Amygdala (tissue), 56 donors: ENCODE measurements at regions not wholly inside any gene's neighbourhood (a gene's known extent, or its start where the extent isn't known, plus 50 kb on each side); places are given as distances from the start of the nearest gene placed in this dataset.
"Not testable (repeated sequence)": the region's sequence is repeated elsewhere in the genome, so short reads cannot be mapped to it uniquely, and the experiment has no call there.

Experiments
- DNase-seq, 56 donors: peaks; one replicate each; lab custom pipeline; 2025; lab: John Stamatoyannopoulos, UW

DNA sequence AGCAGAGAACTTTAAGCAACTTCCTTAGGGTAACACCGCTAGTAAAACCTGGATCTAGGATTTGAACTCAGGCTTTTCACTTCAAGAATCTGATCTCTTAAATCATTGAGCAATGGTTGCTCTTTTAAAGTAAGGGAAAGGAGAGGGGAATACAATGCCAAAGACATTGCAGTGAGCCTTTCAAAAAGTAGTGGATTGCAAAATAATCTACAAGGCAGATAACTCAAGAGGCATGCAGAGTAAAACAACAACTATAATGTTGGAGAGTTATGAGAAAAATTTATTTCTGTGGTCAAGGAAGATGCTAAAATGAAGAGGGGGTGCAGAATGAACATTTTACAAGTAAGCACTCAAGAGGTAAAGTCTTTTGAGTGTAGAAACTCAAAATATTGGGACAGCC is 432.6 kb downstream of the C12orf50 start:
- DNase-seq = no peak

- DNase-seq = no peak
Observed at GRCh38 chr12:87596134-87596533, 433.1 kb downstream of the C12orf50 start.

DNA sequence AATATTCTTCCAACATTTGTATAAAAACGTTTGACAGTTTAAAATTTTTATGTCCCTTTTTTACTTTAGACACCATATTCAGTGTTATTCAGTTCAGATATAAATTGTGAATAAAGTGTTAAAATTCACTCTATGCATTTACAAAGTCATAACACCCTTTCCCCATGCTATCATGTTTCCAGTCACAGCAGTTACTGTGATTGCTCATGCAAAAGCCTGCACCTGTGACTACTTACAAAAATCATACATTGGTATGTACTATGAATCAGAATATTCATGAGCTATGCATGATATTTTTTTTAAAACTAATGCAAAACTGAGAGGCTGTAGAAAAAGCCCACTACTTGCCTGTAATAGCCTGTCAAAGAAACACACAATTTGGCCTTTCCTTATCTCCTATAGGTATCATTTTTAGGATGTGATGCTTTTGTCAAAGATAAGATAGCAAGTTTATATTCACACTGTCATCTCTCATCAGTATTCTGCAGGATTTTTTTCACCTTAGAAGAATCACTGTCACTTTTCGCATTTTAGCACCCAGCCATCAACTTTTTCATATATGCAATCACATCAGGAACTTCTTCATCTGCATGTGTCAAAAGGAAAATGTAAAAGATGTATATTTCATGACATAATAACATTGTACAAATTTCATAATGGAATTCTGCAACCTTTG is 443.2 kb downstream of the C12orf50 start:
- no peak for DNase-seq

GRCh38 chr12:87579091-87579490 is 450.1 kb downstream of the C12orf50 start:
- DNase-seq = not testable (repeated sequence)

- no peak for DNase-seq
Observed at GRCh38 chr12:87575906-87576305, 453.3 kb downstream of the C12orf50 start.

DNA sequence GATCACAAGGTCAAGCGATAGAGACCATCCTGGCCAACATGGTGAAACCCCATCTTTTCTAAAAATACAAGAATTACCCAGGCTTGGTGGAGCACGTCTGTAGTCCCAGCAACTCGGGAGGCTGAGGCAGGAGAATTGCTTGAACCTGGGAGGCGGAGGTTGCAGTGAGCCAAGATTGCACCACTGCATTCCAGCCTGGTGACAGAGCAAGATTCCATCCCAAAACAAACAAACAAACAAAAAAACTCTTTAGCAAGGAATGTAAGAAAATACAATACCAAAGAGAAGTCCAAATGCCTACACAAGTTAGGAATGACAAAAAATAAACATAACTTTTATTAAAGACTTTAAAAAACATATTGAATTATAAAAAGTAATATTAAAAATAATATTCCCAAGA is 462.3 kb downstream of the C12orf50 start:
- not testable (repeated sequence) for DNase-seq

DNA sequence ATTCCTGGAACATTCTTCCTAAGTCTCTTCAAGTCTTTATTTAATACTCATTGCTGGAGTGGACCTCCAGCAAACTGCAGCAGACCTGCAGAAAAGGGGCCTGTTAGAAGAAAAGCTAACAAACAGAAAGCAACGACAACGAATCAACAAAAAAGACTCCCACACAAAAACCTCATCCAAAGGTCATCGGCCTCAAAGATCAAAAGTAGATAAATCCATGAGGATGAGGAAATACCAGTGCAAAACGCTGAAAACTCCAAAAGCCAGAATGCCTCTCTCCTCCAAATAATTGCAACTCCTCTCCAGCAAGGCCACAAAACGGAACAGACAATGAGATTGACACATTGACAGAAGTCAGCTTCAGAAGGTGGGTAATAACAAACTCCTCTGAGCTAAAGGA is 472.2 kb downstream of the C12orf50 start:
- no peak for DNase-seq

DNA sequence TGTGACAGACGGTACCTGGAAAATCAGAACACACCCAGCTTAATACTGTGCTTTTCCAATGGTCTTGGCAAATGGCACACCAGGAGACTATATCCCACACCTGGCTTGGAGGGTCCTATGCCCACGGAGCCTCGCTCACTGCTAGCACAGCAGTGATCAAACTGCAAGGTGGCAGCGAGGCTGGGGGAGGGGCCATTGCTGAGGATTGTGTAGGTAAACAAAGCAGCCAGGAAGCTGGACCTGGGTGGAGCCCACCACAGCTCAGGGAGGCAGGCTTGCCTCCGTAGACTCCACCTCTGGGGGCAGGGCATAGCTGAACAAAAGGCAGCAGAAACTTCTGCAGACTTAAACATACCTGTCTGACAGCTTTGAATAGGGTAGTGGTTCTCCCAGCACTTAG is 498.0 kb downstream of the C12orf50 start:
- DNase-seq = not testable (repeated sequence)

GRCh38 chr12:87529413-87529812 is 499.8 kb downstream of the C12orf50 start:
- DNase-seq = no peak

GRCh38 chr12:87520968-87521367 is 508.2 kb downstream of the C12orf50 start:
- no peak for DNase-seq

- no peak for DNase-seq
Observed at GRCh38 chr12:87518481-87518880, 510.7 kb downstream of the C12orf50 start.

DNA sequence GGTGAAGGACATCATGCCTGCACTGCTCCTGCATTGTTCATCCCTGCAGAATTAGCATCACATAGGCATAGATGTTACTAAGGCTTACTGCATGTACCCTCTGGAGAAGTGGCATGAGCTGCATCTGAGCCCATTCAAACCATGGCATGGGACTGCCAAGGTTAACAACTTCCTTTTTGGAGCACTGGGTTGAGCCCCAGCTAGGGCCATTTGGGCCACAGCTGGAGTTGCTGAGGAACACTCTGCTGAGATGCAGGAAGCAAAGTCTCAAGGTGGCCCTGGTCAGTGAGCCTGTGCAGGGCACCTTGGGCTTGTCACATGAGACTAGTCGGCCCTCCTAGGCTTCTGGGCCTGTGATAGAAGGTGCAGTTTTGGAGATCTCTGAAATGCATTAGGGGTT is 511.2 kb downstream of the C12orf50 start:
- no peak for DNase-seq

DNA sequence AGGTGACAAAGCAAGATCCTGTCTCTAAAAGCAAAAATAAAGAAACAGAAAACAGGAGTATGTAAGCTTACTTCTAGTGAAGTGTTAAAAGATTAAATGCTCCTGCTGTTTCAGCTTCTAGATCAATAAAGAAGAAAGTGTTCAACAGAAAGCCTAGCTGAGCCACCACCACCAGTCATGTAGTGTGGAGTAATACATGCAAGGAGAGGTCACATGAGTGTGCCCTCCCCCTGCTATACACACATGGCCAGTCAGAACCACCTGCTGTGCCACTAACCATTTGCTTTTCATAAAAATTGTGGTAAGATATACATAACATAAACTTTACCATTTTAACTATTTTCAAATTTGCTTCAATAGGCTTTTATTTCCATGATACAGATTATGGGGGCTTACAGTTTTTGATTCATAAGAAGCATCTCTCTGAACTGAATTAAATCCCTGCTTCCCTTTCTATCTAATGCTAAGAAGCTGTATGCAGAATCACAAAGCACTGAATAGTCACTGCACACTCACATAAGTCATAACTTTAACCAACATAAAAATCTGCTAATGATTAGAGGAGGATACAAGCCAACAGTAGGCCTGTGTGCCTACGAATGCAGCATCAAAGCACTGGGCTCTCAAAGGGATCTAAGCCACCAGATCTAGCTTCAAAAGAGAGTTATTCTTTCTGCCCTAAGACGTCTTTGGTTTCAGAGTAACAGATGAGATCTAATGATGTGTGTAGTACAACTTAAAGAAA is 515.5 kb downstream of the C12orf50 start:
- DNase-seq = no peak

DNA sequence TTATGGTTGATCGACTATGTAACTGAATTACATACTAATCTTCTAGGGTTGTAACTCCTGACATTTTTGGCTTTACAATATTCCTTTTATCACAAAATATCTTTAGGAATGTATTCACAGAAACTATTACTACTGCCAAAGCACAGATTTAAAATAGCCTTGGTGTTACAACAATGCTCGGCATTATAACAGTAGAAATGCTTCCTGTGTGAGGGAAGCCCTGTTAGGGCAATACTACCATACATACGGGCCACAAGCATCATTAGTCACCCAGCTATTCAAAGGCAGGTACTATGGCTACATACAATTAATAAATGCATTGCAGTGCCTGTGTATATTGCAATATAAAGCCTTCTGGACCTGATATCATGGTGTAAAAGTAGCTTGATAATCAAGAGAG is 517.8 kb downstream of the C12orf50 start:
- DNase-seq = no peak

DNA sequence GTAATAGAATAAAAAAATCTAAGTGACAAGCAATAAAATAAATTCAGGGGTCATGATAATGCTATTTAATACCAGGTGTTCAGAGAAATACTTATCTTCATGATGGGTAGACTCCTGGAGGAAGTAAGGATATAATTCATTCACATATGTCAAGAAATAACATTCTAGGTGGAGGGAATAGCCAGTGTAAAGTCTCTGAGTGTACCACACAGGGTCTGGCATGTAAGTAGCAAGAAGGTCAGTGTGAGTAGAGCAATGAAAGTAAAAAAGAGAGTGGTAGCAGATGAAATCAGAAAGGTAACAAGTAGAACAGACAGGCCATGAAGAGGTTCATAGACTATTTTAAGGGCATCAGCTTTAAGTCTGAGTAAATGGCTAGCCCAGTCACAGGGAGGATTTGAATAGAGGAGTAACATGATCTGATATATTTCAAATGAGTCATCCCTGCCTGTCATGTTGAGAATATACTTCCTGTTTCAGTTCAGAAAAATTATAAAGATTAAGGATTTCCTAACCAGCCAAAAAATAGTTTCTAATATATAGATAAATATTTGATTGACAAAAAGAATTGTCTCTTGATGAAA is 519.9 kb downstream of the C12orf50 start:
- no peak for DNase-seq

DNA sequence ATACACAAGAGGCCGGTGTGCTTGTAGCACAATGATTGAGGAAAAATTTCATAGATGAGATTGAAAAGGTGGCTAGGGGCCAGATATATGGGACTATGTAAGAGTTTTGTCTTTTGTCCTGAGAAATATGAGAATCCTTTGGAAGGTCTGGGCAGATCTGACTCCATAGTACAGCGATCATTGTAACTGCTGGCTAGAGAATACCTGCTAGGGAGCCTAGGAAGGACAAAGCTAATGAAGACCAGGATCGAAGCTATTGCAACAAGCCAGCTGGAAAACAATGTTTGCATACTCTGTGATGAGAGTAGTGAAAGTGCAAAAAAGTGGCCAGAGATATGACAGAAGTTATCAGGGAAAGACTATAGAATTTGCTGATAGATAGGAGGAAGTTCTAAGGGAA is 537.6 kb downstream of the C12orf50 start:
- DNase-seq = no peak

GRCh38 chr12:87491089-87491488 is 538.1 kb downstream of the C12orf50 start:
- no peak for DNase-seq

DNA sequence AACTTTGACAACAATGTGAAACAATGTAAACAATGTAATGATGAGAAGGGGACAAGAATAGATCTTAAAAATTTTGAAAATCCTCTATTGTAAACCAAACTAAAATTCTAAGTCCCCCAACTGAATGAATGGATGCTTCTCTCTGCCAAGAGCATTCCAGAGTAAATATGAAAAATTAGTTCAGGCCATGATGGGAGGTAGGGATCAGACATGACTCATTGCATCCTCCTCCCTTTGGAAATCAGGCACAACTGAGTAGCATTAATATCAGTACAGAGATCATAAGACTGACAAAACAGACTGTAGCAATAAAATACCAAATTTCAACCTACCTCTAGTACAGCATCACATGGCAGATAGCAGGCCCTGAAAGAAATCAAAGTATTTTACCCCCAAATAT is 559.9 kb downstream of the C12orf50 start:
- DNase-seq = no peak

DNA sequence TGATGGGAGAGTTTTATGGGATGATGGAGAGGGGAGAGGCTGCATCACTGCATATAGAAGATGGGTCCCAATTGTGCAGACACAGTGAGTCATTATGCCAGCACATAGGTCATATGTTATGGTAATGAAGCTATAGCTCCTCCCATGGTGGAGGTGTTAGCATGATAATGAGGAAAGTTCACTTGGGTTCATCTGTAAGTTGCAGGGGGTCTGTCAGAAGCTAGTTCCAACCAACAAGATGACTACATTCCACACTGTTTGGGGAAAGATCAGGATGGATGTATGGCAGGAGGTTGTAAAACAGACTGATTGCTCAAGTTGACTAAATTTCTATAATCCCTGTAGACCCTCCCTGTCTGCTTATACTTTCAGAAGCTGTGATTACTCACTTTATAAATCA is 561.3 kb downstream of the C12orf50 start:
- DNase-seq = no peak

DNA sequence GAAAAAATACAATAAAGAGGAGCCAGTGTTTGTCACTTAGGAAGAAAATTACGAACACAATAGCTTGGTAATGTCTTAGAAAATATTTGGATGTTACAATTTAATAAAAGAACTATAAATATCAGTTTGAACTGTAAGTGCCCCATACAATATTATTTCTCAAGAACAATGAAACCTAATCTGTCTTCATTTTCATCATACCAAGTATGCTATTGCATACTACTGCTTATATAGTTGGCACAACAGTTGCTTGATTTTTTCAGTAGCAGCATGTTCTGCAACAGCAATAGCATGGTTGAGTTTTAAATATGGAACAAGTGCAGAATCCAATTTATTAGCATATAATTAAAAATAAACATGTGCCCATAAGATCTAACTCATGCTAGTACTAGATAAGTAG is 564.6 kb downstream of the C12orf50 start:
- DNase-seq = no peak

GRCh38 chr12:87444039-87444438 is 585.2 kb downstream of the C12orf50 start:
- DNase-seq = no peak

GRCh38 chr12:87441511-87441910 is 587.7 kb downstream of the C12orf50 start:
- no peak for DNase-seq
